T-cell (primary cell): ENCODE measurements at regions not wholly inside any gene's neighbourhood (a gene's known extent, or its start where the extent isn't known, plus 50 kb on each side); places are given as distances from the start of the nearest gene placed in this dataset.
"Not testable (repeated sequence)": the region's sequence is repeated elsewhere in the genome, so short reads cannot be mapped to it uniquely, and the experiment has no call there.

ENCODE experiments used
- ATAC-seq, 4 experiments: fragments of 200-7000 bp in 3 of 4; fragments of 150-1000 bp in 1 of 4; cut with Tn5 transposase; replicated peaks in 1 of 4; 1 replicate in 3 of 4; 2 replicates in 1 of 4; pipeline ENCODE4 v1.10.0; 2021; ENCODE audit warnings: moderate library complexity in 3 of 4, mild to moderate bottlenecking in 2 of 4, moderate number of reproducible peaks in 1 of 4
- CTCF ChIA-PET, 2 donors: fragments of 300-600 bp; sonication (Branson Sonifier 250); formaldehyde crosslinking; loops; one replicate each; lab custom pipeline; 2022; ENCODE audit warnings: antibody characterized with exemption in 2 of 2; lab: Charles Lee
- POLR2A ChIA-PET, 2 donors: fragments of 300-600 bp; sonication (Branson Sonifier 250); formaldehyde crosslinking; loops; one replicate each; lab custom pipeline; 2022; ENCODE audit warnings: antibody characterized with exemption in 2 of 2; lab: Charles Lee
- DNase-seq, 35 experiments: peaks; one replicate each; pipeline versions ENCODE4 v3.0.0 to v3.0.0-alpha.2; 2013 to 2023
- H3K27ac ChIP-seq: one replicate; pipeline ENCODE4 v1.5.1; 2013; ENCODE audit warnings: low read length
- H3K27me3 ChIP-seq, 2 experiments: replicated peaks in 1 of 2; 1 replicate in 1 of 2; 2 replicates in 1 of 2; pipeline versions ENCODE4 v1.6.1 to v1.7.0; 2013; ENCODE audit warnings: low read length in 1 of 2, mixed read lengths in 1 of 2; ENCODE audit not compliant: control insufficient read depth in 2 of 2, insufficient read depth in 2 of 2; ENCODE audit errors: extremely low read depth in 1 of 2
- H3K36me3 ChIP-seq, 2 donors: 1 replicate in 1 of 2; 2 replicates in 1 of 2; pipeline versions ENCODE4 v1.6.1 to v1.7.0; 2013; ENCODE audit warnings: low read length in 1 of 2; ENCODE audit not compliant: control insufficient read depth in 2 of 2, insufficient read depth in 1 of 2; ENCODE audit errors: extremely low read depth in 1 of 2
- H3K4me1 ChIP-seq, 2 experiments: 1 replicate in 1 of 2; 2 replicates in 1 of 2; pipeline versions ENCODE4 v1.6.1 to v1.7.0; 2013; ENCODE audit warnings: low read length in 2 of 2, mixed read lengths in 1 of 2; ENCODE audit not compliant: insufficient read depth in 2 of 2, control insufficient read depth in 1 of 2; ENCODE audit errors: extremely low read depth in 1 of 2
- H3K4me3 ChIP-seq, 2 donors: 1 replicate in 1 of 2; 2 replicates in 1 of 2; pipeline versions ENCODE4 v1.5.1 to v1.7.0; 2013; ENCODE audit warnings: mild to moderate bottlenecking in 2 of 2, low read length in 1 of 2, moderate library complexity in 1 of 2; ENCODE audit not compliant: control insufficient read depth in 1 of 2; ENCODE audit errors: extremely low read depth in 1 of 2
- H3K9me3 ChIP-seq: 2 replicates; pipeline ENCODE4 v1.7.0; 2013
- H3K27ac Mint-ChIP-seq, 2 donors: one replicate each; pipeline ENCODE4 v1.8.0; 2020 to 2021; ENCODE audit warnings: mild to moderate bottlenecking in 2 of 2, mixed read lengths in 2 of 2
- H3K27me3 Mint-ChIP-seq, 2 donors: one replicate each; pipeline ENCODE4 v1.8.0; 2021 to 2022; ENCODE audit warnings: mixed read lengths in 2 of 2
- H3K36me3 Mint-ChIP-seq: one replicate; pipeline ENCODE4 v1.8.0; 2021; ENCODE audit warnings: mixed read lengths
- H3K4me1 Mint-ChIP-seq, 3 donors: one replicate each; pipeline ENCODE4 v1.8.0; 2020 to 2022; ENCODE audit warnings: mixed read lengths in 3 of 3, mild to moderate bottlenecking in 1 of 3
- H3K4me3 Mint-ChIP-seq, 3 donors: one replicate each; pipeline ENCODE4 v1.8.0; 2020 to 2022; ENCODE audit warnings: mild to moderate bottlenecking in 3 of 3, mixed read lengths in 3 of 3, moderate library complexity in 3 of 3
- H3K9me3 Mint-ChIP-seq, 3 donors: one replicate each; pipeline ENCODE4 v1.8.0; 2020 to 2022; ENCODE audit warnings: mixed read lengths in 3 of 3
- WGBS: methylation state at CpG from one replicate; pipeline ENCODE4 v1.1.5; 2013; ENCODE audit warnings: missing lambda C conversion rate; ENCODE audit not compliant: insufficient coverage; 5-methylcytosine and 5-hydroxymethylcytosine counted together

- H3K36me3 Mint-ChIP-seq, result no peaks in the 10 kb centered on the region
- Histone ChIP-seq H3K36me3 (no peaks in the 10 kb centered on the region), H3K4me3 (no peak overlapping the region), H3K27ac (no peak overlapping the region), H3K27me3 (no peaks in the 10 kb centered on the region), H3K4me1 (no peaks in the 10 kb centered on the region), H3K9me3 (no peaks in the 10 kb centered on the region)
- ChIA-PET CTCF (no interaction called here), POLR2A (no interaction called here)
- ATAC-seq (no peak), DNase-seq (no peak)
- no peaks in the 10 kb centered on the region for H3K4me1 Mint-ChIP-seq
- no peaks in the 10 kb centered on the region for H3K27me3 Mint-ChIP-seq
- no peak overlapping the region for H3K27ac Mint-ChIP-seq
- H3K4me3 Mint-ChIP-seq, result no peak overlapping the region
- H3K9me3 Mint-ChIP-seq, result peaks cover 2 to 23% (median 14%) of the 10 kb centered on the region in 3 donors
- WGBS, result no CpG with 5 or more reads among the region's 1 CpG
Observed at GRCh38 chr16:76713191-76713590, 436.0 kb downstream of the CNTNAP4 start.

DNA sequence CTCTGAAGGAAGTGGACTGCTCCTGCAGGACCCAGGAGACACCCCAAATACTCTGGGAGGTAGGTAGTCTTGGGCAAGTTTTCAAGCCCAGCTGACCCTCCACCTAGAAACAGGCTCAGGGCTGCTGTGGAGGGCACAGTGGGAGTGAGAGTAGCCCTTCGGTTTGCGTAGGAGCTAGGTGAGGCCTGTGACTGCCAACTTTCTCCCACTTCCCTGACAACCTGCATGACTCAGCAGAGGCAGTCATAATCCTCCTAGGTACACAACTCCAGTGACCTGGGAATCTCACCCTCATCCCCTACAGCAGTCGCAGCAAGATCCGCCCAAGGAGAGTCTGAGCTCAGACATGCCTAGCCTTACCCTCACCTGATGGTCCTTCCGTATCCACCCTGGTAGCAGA lies 439.1 kb downstream of the CNTNAP4 start:
- H3K36me3 Mint-ChIP-seq, DNase-seq, H3K27me3 ChIP-seq, H3K4me3 ChIP-seq, H3K4me1 ChIP-seq, H3K36me3 ChIP-seq, H3K4me3 Mint-ChIP-seq, H3K4me1 Mint-ChIP-seq, H3K27ac Mint-ChIP-seq, H3K27me3 Mint-ChIP-seq, H3K27ac ChIP-seq, CTCF ChIA-PET, ATAC-seq, H3K9me3 ChIP-seq, POLR2A ChIA-PET: not testable (repeated sequence)
- peaks cover 7 to 27% (median 27%) of the 10 kb centered on the region in 3 donors for H3K9me3 Mint-ChIP-seq
- WGBS, result 91% methylated on average over 3 of the region's 5 CpGs

DNA sequence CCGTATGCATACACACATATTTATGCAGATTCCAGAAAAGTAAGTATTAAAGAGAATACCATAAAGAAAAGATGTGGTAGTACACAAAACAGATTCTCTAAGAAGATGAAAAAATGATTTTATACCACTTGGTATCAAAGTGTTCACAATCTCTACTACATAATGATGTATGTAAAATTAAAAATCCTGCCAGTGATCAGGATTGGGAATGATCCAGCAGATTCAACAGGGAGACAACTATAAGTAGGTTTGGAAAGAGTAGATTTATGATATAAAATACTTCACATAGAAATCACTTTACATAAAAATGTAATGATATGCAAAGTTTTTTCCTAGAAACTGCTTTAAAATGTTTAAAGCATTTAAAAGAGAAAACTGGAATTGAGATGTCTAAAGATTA lies 447.0 kb downstream of the CNTNAP4 start:
- Histone ChIP-seq H3K27me3 (no peaks in the 10 kb centered on the region), H3K4me3 (no peak overlapping the region), H3K27ac (no peak overlapping the region), H3K9me3 (no peaks in the 10 kb centered on the region), H3K36me3 (no peaks in the 10 kb centered on the region), H3K4me1 (no peaks in the 10 kb centered on the region)
- ChIA-PET CTCF (no interaction called here), POLR2A (no interaction called here)
- no peaks in the 10 kb centered on the region for H3K4me1 Mint-ChIP-seq
- peaks cover 7 to 14% (median 11%) of the 10 kb centered on the region in 3 donors for H3K9me3 Mint-ChIP-seq
- no peaks in the 10 kb centered on the region for H3K36me3 Mint-ChIP-seq
- no peak overlapping the region for H3K4me3 Mint-ChIP-seq
- no peaks in the 10 kb centered on the region for H3K27me3 Mint-ChIP-seq
- WGBS, result no CpG with 5 or more reads among the region's 1 CpG
- ATAC-seq (no peak), DNase-seq (no peak)
- no peak overlapping the region for H3K27ac Mint-ChIP-seq

DNA sequence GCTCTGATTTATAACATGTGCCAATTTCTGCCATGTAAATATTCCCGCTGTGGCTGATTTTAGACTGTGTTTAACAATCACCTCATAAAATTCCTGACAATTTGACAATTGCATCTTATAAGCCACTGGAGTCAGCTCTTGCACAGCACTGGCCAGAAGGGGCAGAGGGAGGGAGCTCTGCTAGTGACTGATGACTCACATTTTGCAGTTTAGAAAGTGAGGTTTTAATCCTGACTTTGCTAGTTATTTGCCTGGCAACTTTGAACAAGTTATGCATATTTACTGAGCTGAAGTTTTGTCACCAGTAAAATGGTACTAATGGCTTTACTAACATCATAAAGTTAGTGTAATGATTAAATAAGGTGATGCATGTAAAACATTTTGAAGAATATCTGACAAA lies 452.3 kb downstream of the CNTNAP4 start:
- H3K36me3 ChIP-seq, result no peaks in the 10 kb centered on the region
- no peak overlapping the region for H3K4me3 ChIP-seq
- ChIA-PET CTCF (no interaction called here), POLR2A (no interaction called here)
- no peaks in the 10 kb centered on the region for H3K4me1 ChIP-seq
- Mint-ChIP-seq H3K27ac (no peak overlapping the region), H3K36me3 (no peaks in the 10 kb centered on the region), H3K27me3 (no peaks in the 10 kb centered on the region), H3K4me1 (no peaks in the 10 kb centered on the region), H3K4me3 (no peak overlapping the region), H3K9me3 (peaks cover 3 to 15% (median 11%) of the 10 kb centered on the region in 3 donors)
- no peaks in the 10 kb centered on the region for H3K9me3 ChIP-seq
- H3K27me3 ChIP-seq, result no peaks in the 10 kb centered on the region
- WGBS, result 83% methylated on average over 1 of the region's 1 CpG
- H3K27ac ChIP-seq, result no peak overlapping the region
- DNase-seq (no peak), ATAC-seq (no peak)

- Mint-ChIP-seq H3K36me3 (no peaks in the 10 kb centered on the region), H3K27ac (no peak overlapping the region), H3K27me3 (no peaks in the 10 kb centered on the region), H3K4me1 (no peaks in the 10 kb centered on the region), H3K4me3 (no peak overlapping the region), H3K9me3 (peaks cover 5 to 19% (median 12%) of the 10 kb centered on the region in 3 donors)
- DNase-seq (no peak), ATAC-seq (no peak)
- H3K4me1 ChIP-seq, result no peaks in the 10 kb centered on the region
- ChIA-PET CTCF (no interaction called here), POLR2A (interaction anchor here in 1 of 2 donors (0.5 kb wide), 1 partner anchor 61 kb away, joined by 3 read pairs; no protein-coding TSS in a partner anchor)
- no peaks in the 10 kb centered on the region for H3K36me3 ChIP-seq
- no peaks in the 10 kb centered on the region for H3K27me3 ChIP-seq
- H3K27ac ChIP-seq, result no peak overlapping the region
- no peaks in the 10 kb centered on the region for H3K9me3 ChIP-seq
- no peak overlapping the region for H3K4me3 ChIP-seq
Observed at GRCh38 chr16:76732894-76733293, 455.7 kb downstream of the CNTNAP4 start.

- CTCF ChIA-PET, result no interaction called here
- Histone ChIP-seq H3K27ac (no peak overlapping the region), H3K36me3 (no peaks in the 10 kb centered on the region), H3K4me1 (no peaks in the 10 kb centered on the region), H3K27me3 (no peaks in the 10 kb centered on the region), H3K9me3 (peaks cover 3% of the 10 kb centered on the region), H3K4me3 (no peak overlapping the region)
- no peaks in the 10 kb centered on the region for H3K36me3 Mint-ChIP-seq
- no peak overlapping the region for H3K4me3 Mint-ChIP-seq
- H3K9me3 Mint-ChIP-seq, result peaks cover 11 to 52% (median 29%) of the 10 kb centered on the region in 3 donors
- DNase-seq (no peak), ATAC-seq (no peak)
- WGBS, result no CpG with 5 or more reads among the region's 4 CpGs
- H3K4me1 Mint-ChIP-seq, result no peaks in the 10 kb centered on the region
- no peak overlapping the region for H3K27ac Mint-ChIP-seq
- no peaks in the 10 kb centered on the region for H3K27me3 Mint-ChIP-seq
- POLR2A ChIA-PET, result no interaction called here
Observed at GRCh38 chr16:76741623-76742022, 449.4 kb upstream of the MON1B start.
